GM11168 (cell line): ENCODE measurements at regions not wholly inside any gene's neighbourhood (a gene's known extent, or its start where the extent isn't known, plus 50 kb on each side); places are given as distances from the start of the nearest gene placed in this dataset.

Source experiments
- in situ Hi-C: fragments of 300-500 bp; cut with MboI; formaldehyde crosslinking; loops from one replicate; pipeline ENCODE4 v1.12.0; 2022; ENCODE audit warnings: low sequenced_read_pairs; ENCODE audit not compliant: unreplicated experiment

DNA sequence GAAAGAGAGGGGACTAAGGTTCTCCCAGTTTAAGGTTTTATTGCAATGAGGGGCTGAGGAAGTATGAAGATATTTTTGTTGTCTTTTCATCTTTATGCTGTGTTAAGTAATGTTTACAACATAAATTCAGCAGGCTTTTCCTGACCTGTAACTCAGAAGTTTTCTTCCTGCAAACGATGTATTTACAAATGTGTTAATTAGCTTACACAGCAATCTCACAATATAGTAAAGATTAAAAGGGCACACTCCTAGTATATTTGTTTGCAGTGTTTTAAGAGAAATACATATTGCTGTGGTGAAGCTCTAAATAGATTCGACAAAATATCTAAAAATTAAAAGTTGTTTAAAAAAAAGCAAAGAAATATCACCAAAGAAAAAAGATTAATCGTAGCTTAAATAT lies 55.7 kb downstream of the OR11H12 start:
- in situ Hi-C loops = loop anchor here (25.0 kb wide), 1 partner anchor 831 kb away; no protein-coding TSS in a partner anchor

GRCh38 chr14:18659892-18660584 lies 59.1 kb downstream of the OR11H12 start:
- in situ Hi-C loops = loop anchor here (10.0 to 25.0 kb wide), 2 partner anchors 827 to 995 kb away; no protein-coding TSS in a partner anchor

- in situ Hi-C loops = loop anchor here (10.0 to 25.0 kb wide), 2 partner anchors 827 to 994 kb away; no protein-coding TSS in a partner anchor
Observed at GRCh38 chr14:18660585-18660922, 59.6 kb downstream of the OR11H12 start.

DNA sequence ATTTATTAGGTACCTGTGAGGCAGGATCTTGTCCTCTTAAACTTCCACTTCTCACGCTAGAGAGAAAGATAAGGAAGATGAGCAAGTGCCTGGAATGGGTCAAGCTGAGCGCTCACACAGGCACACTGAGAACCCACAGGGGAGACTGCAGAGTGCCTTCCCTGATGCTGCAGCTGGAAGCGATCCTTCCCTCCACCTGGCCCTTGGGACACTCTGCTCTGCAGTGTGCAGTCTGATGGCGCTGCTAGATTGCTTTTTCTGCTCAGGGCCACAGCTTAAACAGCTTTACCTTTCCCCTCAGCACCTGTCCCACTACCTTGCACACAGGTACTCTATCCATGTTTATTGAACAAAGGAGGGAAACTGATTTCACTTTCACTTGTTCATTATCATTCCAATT lies 66.9 kb downstream of the OR11H12 start:
- in situ Hi-C loops = loop anchor here (5.0 to 25.0 kb wide), 3 partner anchors 199 to 987 kb away; no protein-coding TSS in a partner anchor

DNA sequence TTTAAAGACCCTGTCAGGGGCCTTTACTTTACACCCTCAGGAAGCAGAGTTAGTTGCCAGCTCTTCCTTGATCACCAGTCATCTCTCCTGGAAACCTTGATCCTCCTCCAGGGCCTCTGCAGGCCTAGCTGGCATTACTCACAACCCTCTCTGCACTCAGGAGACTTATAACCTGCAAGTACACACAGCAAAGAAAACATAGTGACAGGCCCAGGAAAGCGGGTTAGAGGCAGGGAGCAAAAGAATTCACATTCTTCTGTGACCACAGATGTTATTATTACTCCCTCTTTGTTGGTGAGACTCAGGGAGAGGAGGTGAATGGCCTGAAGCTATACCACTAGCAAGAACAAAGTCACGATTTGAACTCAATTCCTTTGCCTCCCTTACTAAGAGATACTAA lies 87.4 kb downstream of the OR11H12 start:
- in situ Hi-C loops = no loop called here
